AG04450 (cell line): ENCODE measurements at regions not wholly inside any gene's neighbourhood (a gene's known extent, or its start where the extent isn't known, plus 50 kb on each side); places are given as distances from the start of the nearest gene placed in this dataset.

ENCODE experiments used
- CTCF ChIA-PET: fragments of 300-600, 350-600 bp; formaldehyde crosslinking; extraction: SDS; loops from one replicate; lab custom pipeline; 2022; ENCODE audit warnings: antibody characterized with exemption, inconsistent platforms; lab: Charles Lee
- POLR2A ChIA-PET: fragments of 350-600 bp; formaldehyde crosslinking; extraction: SDS; loops from one replicate; lab custom pipeline; 2021; ENCODE audit warnings: antibody characterized with exemption, inconsistent platforms; lab: Yijun Ruan, JAX
- DNase-seq: peaks from one replicate; pipeline ENCODE4 v3.0.0-alpha.2; 2011; ENCODE audit warnings: low read depth, low spot score
- H3K27ac ChIP-seq: one replicate; pipeline ENCODE4 v1.5.1; 2012; ENCODE audit warnings: low read depth, low read length, control low read depth
- H3K27me3 ChIP-seq: one replicate; pipeline ENCODE4 v1.6.0; 2012; ENCODE audit warnings: low read length; ENCODE audit not compliant: control insufficient read depth, insufficient read depth
- H3K4me3 ChIP-seq: 2 replicates; pipeline ENCODE4 v1.5.1; 2011; ENCODE audit warnings: mild to moderate bottlenecking, low read depth, low read length, control low read depth
- H3K9me3 ChIP-seq: 2 replicates; pipeline ENCODE4 v1.5.1; 2012; ENCODE audit warnings: low read length; ENCODE audit not compliant: control insufficient read depth, insufficient read depth
- CTCF ChIP-seq: IDR thresholded peaks from 2 replicates; pipeline ENCODE4 v1.5.1; 2011; ENCODE audit warnings: low read depth, low read length, control low read depth, inconsistent platforms

GRCh38 chr4:124266721-124267120, 445.8 kb downstream of the ANKRD50 start:
- CTCF ChIA-PET = no interaction called here

GRCh38 chr4:124276461-124276860, 436.1 kb downstream of the ANKRD50 start:
- no peaks in the 10 kb centered on the region for H3K27me3 ChIP-seq
- no peak overlapping the region for H3K27ac ChIP-seq
- ChIA-PET POLR2A (no interaction called here), CTCF (no interaction called here)
- no peak for TF ChIP-seq CTCF
- H3K4me3 ChIP-seq = no peak overlapping the region
- H3K9me3 ChIP-seq = no peaks in the 10 kb centered on the region
- no peak for DNase-seq

More at GRCh38 chr4:124266721-124267120, 445.8 kb downstream of the ANKRD50 start:
- H3K9me3 ChIP-seq = no peaks in the 10 kb centered on the region
- POLR2A ChIA-PET = no interaction called here
- H3K4me3 ChIP-seq = no peak overlapping the region
- no peak for DNase-seq
- no peak for TF ChIP-seq CTCF
- H3K27ac ChIP-seq = no peak overlapping the region
- H3K27me3 ChIP-seq = no peaks in the 10 kb centered on the region

GRCh38 chr4:124277691-124278090, 434.8 kb downstream of the ANKRD50 start:
- no peak for TF ChIP-seq CTCF
- Histone ChIP-seq H3K9me3 (no peaks in the 10 kb centered on the region), H3K27ac (no peak overlapping the region), H3K27me3 (no peaks in the 10 kb centered on the region), H3K4me3 (no peak overlapping the region)
- POLR2A ChIA-PET = no interaction called here
- CTCF ChIA-PET = no interaction called here
- DNase-seq = no peak

- no peaks in the 10 kb centered on the region for H3K9me3 ChIP-seq
- H3K4me3 ChIP-seq = no peak overlapping the region
- no peak for TF ChIP-seq CTCF
- H3K27me3 ChIP-seq = no peaks in the 10 kb centered on the region
- no peak for DNase-seq
- CTCF ChIA-PET = no interaction called here
- POLR2A ChIA-PET = no interaction called here
- H3K27ac ChIP-seq = no peak overlapping the region
Observed at GRCh38 chr4:124278477-124278876, 434.1 kb downstream of the ANKRD50 start.

- ChIA-PET CTCF (no interaction called here), POLR2A (no interaction called here)
- TF ChIP-seq CTCF = no peak
- Histone ChIP-seq H3K9me3 (no peaks in the 10 kb centered on the region), H3K27ac (no peak overlapping the region), H3K27me3 (no peaks in the 10 kb centered on the region), H3K4me3 (no peak overlapping the region)
- DNase-seq = no peak
Observed at GRCh38 chr4:124279741-124280140, 432.8 kb downstream of the ANKRD50 start.
